GM18858 (cell line): ENCODE measurements at regions not wholly inside any gene's neighbourhood (a gene's known extent, or its start where the extent isn't known, plus 50 kb on each side); places are given as distances from the start of the nearest gene placed in this dataset.
"Not testable (repeated sequence)": the region's sequence is repeated elsewhere in the genome, so short reads cannot be mapped to it uniquely, and the experiment has no call there.

Experiments
- ATAC-seq: cut with Tn5 transposase; IDR thresholded peaks from one replicate; pipeline ENCODE4 v1.9.1; 2021; ENCODE audit not compliant: unreplicated experiment

GRCh38 chr1:191700922-191701321 is 457.3 kb upstream of the RGS18 start:
- ATAC-seq = no peak

- ATAC-seq = no peak
These were observed 456.1 kb upstream of the RGS18 start for GRCh38 chr1:191702124-191702523.

DNA sequence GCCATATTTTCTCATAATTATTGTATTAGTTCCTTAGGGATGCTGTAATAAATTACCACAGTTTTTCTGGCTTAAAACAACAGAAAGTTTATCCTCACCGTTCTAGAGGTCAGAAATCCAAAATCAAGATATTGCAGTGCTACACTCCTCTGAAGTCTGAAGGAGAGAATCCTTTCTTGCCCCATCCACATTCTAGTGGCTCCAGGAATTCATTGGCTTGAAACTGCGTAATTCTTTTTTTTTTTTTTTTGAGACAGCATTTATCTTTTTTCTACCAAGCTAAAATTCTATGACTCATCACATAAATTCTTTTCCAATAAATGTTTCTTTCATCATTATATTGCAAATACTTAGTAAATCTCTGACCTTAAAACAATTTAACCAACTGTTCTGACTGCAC is 451.0 kb upstream of the RGS18 start:
- ATAC-seq = no peak

GRCh38 chr1:191709215-191709614 is 449.0 kb upstream of the RGS18 start:
- no peak for ATAC-seq

GRCh38 chr1:191711961-191712360 is 446.3 kb upstream of the RGS18 start:
- no peak for ATAC-seq

- ATAC-seq = no peak
These were observed 443.4 kb upstream of the RGS18 start for GRCh38 chr1:191714845-191715244.

GRCh38 chr1:191729742-191730141 is 428.5 kb upstream of the RGS18 start:
- ATAC-seq = no peak

DNA sequence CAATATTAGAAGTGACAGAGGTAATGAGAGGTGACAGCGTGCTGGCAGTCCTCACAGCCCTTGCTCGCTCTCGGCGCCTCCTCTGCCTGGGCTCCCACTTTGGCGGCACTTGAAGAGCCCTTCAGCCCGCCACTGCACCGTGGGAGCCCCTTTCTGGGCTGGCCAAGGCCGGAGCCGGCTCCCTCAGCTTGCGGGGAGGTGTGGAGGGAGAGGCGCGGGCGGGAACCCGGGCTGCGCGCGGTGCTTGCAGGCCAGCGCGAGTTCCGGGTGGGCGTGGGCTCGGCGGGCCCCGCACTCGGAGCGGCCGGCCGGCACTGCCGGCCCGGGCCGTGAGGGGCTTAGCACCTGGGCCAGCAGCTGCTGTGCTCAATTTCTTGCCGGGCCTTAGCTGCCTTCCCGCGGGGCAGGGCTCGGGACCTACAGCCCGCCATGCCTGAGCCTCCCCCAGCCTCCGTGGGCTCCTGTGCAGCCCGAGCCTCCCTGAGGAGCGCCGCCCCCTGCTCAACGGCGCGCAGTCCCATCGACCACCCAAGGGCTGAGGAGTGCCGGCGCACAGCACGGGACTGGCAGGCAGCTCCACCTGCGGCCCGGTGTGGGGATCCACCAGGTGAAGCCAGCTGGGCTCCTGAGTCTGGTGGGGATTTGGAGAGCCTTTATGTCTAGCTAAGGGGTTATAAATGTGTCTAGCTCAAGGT is 426.5 kb upstream of the RGS18 start:
- not testable (repeated sequence) for ATAC-seq

- ATAC-seq = no peak
These were observed 423.9 kb upstream of the RGS18 start for GRCh38 chr1:191734321-191734720.

DNA sequence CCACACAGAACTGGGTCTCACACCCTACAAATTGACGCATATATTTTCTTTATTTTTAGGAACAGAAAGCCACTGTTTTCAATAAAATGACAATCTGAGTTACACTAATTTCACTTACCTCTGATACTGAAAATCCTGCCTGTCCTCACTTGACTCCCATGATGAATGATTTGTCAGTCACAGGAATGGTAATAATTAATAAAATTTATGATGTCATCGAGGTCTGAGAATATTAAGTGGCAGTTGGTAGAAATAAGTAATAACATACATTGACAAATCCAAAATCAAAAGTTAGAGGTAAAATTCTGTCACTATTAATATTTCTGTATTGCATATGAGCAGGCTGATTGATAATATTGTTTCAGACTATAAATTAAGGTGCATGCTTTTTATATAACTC is 418.7 kb upstream of the RGS18 start:
- ATAC-seq = no peak

DNA sequence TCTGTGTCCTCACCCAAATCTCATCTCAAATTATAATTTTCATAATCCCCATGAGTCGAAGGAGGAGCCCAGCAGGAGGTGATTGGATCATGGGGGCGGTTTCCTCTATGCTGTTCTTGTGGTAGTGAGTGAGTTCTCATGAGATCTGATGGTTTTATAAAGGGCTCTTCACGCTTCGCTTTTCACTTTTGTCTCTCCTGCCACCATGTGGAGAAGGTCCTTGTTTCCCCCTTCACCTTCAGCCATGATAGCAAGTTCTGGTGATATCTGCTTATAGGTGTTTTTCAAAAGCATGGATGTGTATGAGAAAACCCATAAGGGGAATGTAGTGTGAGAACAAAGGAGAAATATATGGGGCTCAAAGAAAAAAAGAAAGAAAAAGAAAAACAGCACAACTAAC is 405.9 kb upstream of the RGS18 start:
- no peak for ATAC-seq

- ATAC-seq = no peak
These were observed 398.2 kb upstream of the RGS18 start for GRCh38 chr1:191760016-191760415.

DNA sequence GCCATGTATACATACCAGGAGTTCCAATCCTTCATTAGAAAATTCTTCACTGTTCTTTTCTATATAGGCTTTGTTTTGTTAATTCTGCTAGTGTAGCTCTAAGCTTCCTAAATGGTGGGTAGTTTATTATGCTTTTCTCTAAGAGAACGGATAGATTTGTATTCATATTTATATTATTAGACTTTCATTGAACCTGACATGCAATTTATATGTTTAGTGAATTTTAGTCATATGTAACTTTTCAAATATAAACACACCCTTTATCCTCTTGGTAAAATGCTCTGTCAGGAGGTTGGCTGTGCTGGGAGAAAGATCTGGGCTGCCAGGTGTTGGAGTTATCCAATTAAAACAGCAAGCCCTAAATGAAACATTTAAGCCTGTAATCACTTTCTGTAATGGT is 369.7 kb upstream of the RGS18 start:
- ATAC-seq = no peak

DNA sequence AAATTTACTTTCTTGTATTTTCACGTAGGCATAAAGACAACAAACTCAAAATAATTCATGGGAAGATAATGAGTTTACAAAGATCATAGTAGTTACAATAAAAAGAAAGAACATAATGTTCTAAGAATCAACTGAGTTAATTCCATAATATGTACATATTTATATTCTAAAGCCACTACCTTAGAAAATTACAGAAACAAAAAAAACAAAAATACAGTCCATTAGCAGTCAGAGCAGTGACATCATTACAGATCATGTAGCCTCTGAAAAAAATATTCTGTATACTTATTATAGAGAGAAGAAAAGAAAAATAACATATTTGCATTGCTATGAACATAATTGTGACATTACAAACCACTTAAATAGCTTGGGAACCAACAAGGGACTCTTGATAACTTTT is 360.1 kb upstream of the RGS18 start:
- ATAC-seq = no peak

- ATAC-seq = no peak
These were observed 354.0 kb upstream of the RGS18 start for GRCh38 chr1:191804311-191804710.

GRCh38 chr1:191813593-191813992 is 344.7 kb upstream of the RGS18 start:
- ATAC-seq = not testable (repeated sequence)

DNA sequence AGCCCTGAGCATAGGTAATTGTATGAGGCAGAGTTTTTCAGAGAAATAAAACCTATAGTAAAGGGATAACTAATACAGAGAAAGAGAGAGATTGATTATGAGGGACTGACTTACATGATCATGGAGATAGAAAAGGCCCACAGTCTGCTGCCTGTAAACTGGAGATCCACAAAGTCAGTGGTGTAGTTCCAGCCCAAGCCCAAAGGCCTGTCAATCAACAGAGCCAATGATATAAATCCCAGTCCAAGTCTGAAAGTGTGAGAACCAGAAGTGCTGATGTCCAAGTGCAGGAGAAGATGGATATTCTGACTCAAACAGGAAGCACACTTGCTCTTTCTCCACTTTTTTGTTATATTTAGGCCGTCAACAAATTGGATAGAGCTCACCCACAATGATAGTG is 340.1 kb upstream of the RGS18 start:
- no peak for ATAC-seq

DNA sequence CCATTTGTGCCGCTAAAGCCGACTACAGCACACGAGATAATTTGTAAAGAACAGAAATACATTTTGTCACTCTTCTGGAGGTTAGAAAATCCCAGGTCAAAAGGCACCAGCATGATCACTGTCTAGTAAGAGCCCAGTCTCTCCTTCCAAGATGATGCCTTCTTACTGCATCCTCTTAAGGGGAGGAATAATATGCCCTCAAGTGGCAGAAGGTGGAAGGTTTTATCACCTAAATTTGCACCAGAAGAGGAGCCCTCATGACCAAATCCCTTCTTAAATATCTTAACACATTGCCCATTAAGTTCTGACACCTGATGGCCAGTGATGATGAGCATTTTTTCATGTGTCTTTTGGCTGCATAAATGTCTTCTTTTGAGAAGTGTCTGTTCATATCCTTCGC is 326.7 kb upstream of the RGS18 start:
- ATAC-seq = no peak

- no peak for ATAC-seq
These were observed 318.4 kb upstream of the RGS18 start for GRCh38 chr1:191839891-191840290.

DNA sequence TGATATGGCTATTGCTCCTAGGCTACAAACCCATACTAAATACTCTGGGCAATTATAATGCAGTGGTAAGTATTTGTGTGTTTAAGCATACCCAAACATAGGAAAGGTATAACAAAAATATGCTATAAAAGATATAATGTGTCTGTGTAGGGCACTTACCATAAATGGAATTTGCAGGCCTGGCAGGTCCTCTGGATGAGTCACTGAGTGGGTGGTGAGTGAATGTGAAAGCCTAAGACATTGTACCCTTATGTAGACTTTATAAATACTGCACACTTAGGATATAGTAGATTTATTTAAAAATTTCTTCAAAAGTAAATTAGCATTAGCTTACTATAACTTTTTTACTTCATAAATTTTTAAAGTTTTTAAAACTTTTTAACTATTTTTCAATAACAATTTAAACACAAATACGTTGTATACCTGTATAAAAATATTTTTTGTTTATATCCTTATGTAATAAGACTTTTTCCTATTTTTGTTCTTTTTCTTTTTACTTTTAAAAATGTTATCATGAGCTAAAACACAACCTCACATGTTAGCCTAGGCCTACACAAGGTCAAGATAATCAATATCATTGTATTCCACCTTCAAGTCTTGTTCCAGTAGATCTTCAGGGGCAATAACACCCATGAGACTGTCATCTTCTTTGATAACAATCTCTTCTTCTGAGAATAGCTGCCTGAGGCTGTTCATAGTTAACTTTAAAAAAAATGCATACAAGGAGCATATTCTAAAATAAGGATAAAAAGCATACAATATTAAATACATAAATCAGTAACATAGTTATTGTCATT is 306.3 kb upstream of the RGS18 start:
- no peak for ATAC-seq

- no peak for ATAC-seq
These were observed 305.4 kb upstream of the RGS18 start for GRCh38 chr1:191852907-191853306.

GRCh38 chr1:191857600-191857999 is 300.7 kb upstream of the RGS18 start:
- ATAC-seq = no peak

DNA sequence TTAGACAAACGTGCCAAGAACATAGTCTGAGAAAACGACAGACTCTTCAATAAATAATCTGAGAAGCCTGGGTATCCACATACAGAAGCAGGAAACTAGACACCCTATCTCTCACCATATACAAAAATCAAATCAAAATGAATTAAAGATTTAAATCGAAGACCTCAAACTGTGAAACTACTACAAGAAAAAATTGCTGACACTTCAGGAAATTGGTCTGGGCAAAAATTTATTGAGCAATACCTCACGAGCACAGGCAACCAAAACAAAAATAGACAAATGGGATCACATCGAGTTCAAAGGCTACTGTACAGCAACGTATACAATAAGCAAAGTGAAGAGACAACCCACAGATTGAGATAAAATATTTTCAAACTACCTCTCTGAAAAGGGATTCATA is 292.8 kb upstream of the RGS18 start:
- ATAC-seq = no peak
